AG09319 (cell line): ENCODE measurements at regions not wholly inside any gene's neighbourhood (a gene's known extent, or its start where the extent isn't known, plus 50 kb on each side); places are given as distances from the start of the nearest gene placed in this dataset.

ENCODE experiments used
- DNase-seq: peaks from one replicate; pipeline ENCODE4 v3.0.0-alpha.2; 2010; ENCODE audit warnings: low read depth; ENCODE audit errors: extremely low read depth
- TF ChIP-seq, protein P1 (sequence below): IDR thresholded peaks from 2 replicates; pipeline ENCODE4 v1.5.1; 2011; ENCODE audit warnings: low read depth, mild to moderate bottlenecking, inconsistent platforms, low read length, moderate library complexity

DNA sequence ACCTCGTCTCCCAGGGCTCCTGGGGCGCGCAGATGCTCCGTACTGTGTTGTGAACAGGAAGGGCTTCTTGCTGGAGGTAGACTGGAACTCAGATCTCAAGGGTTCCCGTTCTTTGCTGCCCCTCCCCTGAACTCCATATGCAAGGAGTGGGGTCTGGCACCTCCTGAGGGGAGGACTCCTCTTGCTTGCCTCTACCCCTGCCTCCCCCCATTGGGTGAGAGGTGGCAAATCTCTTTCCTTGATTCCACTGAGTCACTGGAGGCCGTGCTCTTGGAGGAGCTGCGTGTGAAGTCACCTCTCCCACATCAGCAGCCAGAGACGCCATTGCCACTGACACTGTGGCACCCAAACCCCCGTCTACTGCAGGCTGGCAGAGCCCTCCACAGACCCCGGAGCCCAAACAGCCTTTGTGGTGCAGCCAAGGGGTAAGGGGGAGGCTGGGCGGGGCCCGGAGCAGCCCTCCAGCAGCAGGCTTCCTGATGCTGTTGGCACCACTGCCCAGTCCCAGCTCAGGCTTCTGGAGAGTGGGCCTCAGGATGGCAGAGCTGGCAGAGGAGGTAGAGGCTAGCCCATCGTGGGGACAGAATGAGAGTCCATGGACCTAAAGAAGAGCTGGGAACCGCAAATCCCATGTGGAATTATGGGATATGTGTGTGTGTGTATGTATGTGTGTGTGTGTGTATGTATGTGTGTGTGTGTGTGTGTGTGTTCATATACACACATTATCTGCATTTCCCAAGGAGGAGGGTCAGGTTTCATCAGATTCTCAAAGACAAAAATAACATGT is 104.9 kb upstream of the RUNX3 start:
- TF ChIP-seq, protein P1, sequence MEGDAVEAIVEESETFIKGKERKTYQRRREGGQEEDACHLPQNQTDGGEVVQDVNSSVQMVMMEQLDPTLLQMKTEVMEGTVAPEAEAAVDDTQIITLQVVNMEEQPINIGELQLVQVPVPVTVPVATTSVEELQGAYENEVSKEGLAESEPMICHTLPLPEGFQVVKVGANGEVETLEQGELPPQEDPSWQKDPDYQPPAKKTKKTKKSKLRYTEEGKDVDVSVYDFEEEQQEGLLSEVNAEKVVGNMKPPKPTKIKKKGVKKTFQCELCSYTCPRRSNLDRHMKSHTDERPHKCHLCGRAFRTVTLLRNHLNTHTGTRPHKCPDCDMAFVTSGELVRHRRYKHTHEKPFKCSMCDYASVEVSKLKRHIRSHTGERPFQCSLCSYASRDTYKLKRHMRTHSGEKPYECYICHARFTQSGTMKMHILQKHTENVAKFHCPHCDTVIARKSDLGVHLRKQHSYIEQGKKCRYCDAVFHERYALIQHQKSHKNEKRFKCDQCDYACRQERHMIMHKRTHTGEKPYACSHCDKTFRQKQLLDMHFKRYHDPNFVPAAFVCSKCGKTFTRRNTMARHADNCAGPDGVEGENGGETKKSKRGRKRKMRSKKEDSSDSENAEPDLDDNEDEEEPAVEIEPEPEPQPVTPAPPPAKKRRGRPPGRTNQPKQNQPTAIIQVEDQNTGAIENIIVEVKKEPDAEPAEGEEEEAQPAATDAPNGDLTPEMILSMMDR = no peak
- DNase-seq = no peak

DNA sequence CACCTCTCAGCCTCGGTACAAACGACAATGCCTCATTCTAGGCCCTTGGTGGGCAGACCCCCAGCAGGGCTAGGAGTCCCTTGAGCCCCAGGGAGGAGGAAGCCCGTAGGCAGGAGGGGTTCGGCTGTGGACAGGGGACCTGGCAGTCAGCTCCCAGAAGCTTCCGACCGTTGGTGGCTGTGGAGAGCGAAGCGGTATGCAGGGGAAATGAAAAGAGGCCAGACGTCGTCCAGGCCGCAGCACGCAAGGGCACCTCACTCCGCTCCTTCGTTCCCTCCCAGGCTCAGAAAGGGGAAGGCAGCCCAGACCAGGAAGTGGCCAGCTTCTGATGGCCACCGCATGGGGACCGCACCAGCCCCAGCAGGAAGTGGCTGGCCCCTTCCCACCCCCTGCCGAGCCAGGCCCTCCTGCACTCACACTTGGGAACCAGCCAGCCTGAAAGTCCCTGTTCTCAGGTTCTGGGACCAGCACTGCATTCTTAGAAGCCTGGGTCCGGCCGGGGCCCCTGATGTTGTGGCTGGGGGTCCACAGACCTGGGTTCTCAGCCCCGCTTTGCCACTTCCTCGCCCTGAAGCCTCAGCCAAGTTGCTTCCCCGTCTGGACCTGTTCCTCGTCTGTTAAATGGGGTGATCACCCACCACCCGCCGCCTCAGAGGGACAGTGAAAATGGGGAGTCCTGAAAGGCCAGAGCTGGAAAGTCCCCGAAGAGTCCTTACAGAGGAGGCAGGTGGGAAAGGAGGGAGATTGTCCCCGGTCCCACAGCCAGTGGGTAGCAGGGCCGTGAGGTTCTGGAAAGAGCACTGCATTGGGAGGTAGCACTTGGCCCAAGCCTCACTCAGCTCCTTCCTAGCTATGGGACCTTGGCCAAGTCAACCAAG is 104.0 kb upstream of the RUNX3 start:
- DNase-seq = no peak
- TF ChIP-seq, protein P1 = no peak

- TF ChIP-seq, protein P1 = no peak
Observed at GRCh38 chr1:25033030-25033827, 103.2 kb upstream of the RUNX3 start.

DNA sequence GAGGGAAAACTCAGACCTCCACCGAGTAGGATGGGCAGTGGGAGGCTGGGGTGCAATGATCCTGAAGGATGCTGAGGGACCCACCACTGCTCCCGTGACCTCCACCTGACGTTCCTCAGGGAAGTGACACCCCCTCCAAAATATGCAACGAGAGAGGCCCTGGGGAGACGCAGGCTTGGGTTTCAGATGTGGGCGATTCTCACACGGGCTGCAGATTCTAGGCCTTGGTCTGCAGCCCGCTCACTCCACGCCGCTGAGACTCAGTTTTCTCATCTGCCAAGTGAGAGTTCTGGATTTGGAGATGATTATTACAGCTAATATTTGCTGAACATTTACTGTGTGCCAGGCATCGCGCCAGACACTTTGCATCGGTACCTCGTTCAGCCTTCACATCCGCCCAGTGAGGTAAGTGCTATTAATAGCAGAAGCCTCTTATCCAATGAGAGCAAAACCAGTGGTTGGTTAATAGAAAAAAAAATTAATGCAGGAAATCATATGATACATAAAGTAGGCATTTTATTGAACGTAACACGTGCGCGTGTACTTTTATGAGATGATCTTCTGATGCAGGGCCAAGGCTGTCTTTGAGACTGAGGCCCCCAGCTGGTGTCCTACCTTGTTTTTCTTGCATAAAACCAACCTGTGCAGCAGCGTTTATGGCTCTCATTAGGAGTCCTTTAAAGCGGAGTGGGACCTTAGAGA is 102.0 kb upstream of the RUNX3 start:
- TF ChIP-seq, protein P1 = no peak
- DNase-seq = no peak

More at GRCh38 chr1:25033030-25033827, 103.2 kb upstream of the RUNX3 start:
- DNase-seq = no peak

DNA sequence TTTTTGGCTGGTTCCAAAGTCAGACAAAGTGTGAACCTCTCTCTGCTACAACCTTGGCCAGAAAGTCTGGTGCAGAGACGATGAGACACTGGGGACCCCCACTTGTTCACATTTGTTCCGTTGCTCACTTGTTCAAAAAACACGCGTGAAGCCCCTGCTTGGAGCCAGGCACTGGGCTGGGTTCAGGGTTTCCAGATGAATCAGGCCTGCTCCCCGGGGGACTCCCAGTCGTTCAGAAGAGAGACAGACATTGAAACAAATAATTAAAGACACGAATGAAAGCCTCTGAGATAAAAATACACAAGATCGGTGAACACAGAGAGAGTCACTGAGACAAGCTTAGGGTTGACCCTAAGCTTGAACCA is 101.5 kb upstream of the RUNX3 start:
- no peak for DNase-seq

More for the DNA sequence above, 101.5 kb upstream of the RUNX3 start:
- TF ChIP-seq, protein P1 = no peak
